Tongue (tissue), 1 donor: ENCODE measurements at regions not wholly inside any gene's neighbourhood (a gene's known extent, or its start where the extent isn't known, plus 50 kb on each side); places are given as distances from the start of the nearest gene placed in this dataset.

Experiments used
- DNase-seq: peaks from one replicate; pipeline ENCODE4 v3.0.0-alpha.2; 2015

DNA sequence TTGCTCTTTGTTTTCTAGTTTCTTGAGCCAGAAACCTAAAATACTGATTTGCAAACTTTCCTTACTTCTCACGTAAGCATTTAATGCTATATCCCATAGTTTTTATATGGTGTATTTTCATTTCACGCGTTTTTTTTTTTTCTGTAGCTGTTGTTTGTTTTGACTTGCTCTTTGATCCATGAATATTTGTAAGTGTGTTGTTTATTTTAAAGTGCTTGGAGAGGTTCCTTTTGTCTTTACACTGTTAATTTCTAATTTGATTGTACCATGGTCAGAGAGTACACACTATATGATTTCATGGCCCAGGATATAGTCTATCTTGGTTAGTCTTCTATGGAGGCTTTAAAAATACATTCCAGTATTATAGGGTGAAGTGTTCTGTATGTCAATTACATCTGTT is 84.8 kb upstream of the RNF217 start:
- DNase-seq: no peak

DNA sequence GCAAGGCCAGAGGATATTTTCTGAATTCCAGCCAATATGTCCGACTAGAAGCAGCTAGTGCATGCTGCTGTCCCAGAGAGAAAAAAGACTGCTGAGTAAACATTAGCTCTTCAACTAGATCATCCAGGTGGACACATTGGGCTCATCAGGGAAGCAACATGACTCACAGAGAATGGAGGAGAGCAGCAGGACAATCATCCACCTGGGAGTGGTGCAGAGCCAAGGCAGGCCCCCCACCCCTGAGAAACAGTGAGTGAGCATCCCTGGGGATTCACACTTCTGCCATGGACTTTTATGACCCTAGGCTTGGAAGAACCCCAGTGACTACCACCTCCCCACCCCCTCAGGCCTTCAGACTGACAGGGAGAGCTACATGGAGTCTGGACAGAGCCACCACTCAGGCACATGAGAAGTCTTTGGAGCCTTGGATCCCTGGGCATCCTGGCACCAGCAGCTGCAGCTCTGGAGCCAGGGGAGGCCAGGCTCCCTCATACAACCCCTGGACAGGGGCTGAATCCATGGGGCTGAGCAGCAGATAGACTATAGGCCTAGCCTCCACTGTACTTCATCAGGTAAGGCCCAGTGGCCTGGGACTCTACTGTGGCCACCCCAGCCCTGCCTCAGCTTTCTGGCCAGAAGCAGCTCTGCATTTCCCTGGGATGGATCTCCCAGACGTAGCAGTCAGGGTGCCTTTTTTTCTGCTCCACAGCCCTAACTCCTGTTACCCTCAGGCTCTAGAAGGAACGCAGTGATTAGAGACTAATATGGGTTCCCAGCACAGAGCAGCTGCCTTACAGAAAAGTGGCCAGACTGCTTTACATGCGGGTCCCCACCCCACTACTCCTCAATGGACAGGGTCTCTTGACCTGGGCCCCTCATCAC is 82.9 kb upstream of the RNF217 start:
- no peak for DNase-seq

DNA sequence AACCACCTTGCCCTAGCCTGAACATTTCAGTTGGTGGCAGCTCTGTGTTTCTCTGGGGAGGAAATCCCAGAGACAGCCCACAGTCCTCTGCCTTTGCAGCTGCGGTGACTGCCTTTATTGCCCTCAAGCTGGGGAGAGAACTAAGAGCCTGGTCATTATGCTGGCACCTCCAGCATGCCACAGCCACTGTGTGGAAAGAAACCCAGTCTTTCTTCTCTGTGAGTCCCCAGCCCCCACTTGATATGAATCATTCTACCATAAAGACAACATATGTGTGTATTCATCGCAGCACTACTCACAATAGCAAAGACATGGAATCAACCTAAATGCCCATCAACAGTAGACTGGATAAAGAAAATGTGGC is 82.3 kb upstream of the RNF217 start:
- no peak for DNase-seq

DNA sequence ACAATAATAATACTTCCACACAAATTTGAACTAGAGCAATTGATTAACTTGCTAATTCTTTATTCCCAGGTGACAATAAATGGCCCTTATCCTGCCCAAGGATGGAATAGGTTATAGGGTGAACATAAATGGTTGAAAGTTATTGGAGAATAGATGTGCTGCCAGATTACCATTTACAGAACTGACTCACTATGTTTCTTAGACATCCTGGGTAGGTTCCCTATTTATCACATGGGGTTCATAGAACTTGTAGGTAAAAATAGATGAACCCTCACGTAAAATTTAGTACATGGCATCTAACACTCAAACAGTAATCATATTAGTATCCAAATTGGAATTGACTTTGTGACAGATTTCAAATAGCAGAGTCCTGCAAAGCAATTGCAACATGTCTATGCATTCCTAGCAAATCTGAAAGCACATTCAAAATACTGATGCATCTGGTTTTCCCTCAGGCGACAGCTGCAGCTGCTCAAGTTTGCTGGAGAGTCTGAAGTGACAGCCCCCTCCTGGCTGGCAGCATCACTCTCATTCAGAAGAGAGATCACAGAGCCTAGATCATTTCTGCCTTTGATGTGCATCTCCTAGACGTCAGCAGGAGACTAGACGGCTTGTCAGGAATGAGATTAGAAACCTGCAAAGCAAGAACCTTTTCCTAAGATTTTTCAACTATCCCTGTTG is 80.2 kb upstream of the RNF217 start:
- peak; percentile 59 for DNase-seq

DNA sequence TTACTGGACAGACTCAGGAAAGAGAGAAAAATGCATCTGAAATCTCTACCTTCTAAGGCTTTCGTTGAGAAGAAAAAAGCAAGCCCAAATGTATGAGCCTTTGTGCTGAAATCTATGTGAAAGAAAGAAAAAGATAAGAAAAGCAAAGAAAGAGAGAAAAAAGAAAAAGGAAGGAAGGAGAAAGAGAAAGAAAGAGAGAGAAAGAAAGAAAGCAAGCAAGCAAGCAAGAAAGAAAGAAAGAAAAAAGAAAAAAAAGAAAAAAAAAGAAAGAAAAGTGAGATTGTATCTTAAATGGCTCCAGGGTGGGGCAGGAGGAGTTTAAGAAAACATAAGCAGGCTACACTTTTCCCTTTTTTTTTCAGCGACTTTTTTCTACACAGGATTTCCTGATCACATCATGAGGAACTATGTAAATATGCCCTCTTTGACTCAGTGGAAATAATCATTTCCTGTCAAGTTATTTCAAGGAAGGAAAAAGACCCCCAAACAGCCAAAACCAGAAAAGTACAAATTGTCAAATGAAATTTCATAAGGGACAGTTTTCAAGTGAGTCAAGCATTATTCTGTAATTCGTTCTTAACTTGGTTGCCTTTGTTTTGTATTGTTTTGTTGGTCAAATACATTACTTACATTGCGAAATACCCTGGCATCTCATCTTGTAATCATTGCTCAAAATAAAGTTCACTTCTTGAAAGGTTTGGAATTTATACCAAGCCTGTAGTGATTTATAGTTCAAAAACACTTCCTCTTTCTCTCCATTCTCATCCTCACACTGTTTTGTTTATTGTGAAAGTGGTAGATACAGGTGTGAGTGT is 79.5 kb upstream of the RNF217 start:
- DNase-seq: no peak

DNA sequence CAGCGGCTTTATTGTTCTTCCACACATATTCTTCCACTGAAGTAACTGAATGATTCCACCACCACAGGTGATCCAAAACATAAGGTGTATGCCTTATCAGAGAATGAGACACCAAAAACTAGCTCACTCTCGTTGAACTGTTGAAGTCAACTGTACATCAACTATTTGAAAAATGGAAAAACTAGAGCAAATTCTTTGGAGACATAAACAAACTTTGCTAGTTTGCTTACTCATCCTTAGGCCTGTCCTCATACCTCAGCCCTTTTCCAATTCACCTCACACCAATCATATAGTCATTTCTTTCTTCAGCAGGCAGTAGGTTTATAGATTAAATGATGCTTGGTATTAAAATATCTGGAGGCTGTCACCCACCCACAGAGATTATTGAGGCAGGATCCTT is 77.1 kb upstream of the RNF217 start:
- no peak for DNase-seq

DNA sequence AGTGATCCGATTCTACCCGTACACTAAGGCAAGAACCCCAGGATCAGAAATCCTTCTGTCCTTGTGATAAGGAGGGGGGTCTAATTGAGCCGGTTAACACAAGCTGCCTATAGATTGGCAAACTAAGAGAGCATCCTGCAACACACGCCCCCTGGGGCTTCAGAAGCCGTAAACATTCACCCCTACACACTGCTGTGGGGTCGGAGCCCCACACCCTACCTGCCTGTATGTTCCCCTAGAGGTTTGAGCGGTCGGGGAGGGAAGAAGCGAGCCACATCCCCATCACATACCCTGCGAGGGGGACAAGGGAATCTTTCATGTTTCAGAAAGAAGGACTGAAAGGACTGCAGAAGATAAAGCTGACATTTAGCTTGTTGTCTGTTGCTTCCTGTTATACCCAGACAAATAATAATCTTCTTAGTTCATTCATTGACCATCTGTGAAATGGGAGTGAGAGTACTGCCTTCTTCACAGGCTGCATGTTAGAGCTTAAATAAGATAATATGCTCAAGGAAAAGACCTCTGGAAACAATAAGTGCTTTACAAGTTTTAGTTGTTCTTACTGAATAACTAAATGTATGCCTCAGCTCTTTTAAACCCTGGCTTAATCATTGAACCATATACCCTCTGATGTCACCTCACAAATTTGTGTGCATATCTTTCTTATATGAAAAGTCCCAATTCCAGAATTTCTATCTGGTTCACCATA is 74.2 kb upstream of the RNF217 start:
- DNase-seq: no peak

DNA sequence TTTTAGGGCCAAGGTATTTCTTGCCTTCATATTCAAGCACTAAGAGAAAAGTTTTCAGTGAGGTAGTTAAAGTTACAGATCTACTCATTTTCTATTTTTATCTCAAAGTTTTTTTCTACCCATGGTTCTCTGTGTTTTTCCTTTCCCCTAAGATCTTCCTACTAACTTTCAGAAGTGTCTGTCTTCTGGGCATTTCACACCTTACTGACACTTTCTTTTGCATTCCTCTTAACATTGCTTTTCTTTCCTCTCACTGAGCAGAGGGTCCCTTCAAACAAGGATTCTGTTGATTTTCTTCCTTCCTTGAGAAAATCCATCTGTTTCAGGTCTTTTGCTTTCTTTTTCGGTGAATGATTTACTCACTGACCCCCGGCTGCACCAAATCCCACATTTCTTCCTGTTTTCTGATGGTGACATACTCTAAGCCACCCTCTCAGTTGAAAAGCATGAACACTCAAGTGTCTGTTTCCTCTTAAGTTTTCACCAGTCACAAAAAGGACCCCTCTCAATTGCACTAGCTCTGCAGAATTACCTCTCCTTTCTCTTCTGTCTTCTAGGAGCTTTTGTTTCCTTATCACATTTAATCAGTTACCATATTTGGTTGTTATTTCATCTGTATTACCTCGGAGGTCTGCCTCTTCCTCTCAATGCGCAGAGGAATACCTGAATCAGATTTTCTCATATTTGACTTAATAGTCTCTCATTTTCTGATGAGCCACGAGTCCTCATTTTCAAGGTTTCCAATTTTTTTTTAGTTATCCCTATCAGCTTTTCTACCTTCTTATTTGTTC is 73.5 kb upstream of the RNF217 start:
- DNase-seq: no peak

DNA sequence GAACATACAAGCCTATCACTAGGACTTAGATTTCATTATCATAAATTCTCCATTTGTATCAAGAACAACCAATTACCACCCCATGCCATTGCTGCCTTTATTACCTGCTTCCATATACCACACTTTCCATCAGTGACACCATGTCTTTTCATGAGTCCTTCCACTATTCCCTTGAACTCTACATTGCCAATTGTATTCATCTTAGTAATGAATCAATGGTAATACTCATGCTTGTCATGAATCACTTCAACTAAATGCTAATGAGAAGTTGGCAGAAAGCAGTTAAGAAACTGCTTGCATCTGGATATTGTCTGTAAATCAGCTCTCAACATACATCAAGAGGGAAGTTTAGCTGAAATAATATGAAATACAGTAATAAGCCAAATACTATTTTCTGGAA is 61.2 kb upstream of the RNF217 start:
- DNase-seq: no peak

DNA sequence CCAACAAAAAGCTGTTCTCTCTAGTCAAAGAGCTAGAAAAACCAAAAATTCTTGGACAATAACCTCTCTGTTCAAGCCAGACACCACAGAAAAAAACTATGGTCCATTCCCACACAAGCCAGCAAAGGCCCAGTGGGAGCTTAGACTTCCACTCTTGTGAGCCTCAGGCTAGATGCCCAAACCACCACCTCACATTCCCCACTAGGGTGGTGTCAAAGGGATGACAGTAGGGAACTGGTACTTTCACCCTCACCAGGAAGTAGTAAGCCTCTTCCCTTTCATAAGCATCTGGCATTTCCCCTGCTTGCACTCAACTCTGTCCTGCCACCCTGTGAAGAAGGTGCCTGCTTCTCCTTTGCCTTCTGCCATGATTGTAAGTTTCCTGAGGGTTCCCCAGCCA is 58.4 kb upstream of the RNF217 start:
- no peak for DNase-seq

DNA sequence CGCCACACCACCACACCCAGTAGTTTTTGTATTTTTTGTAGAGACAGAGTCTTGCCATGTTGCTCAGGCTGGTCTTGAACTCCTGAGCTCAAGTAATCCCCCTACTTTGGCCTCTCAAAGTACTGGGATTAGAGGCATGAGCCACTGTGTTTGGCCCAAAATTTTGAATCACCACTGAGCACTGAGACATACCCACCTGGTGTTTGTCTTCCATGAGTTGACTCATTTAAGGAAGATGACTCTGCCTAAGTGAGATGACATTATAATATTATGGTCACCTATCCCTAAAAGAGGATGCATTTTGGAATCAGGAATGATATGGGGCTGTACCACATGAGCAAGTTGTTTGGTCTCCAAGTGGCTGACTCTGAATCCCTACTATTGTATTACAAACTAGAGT is 54.6 kb upstream of the RNF217 start:
- no peak for DNase-seq
